SH-SY5Y (cell line): ENCODE measurements at regions not wholly inside any gene's neighbourhood (a gene's known extent, or its start where the extent isn't known, plus 50 kb on each side); places are given as distances from the start of the nearest gene placed in this dataset.

Experiments used
- GATA2 ChIP-seq: IDR thresholded peaks from 2 replicates; pipeline ENCODE4 v1.6.1; 2011; ENCODE audit warnings: mild to moderate bottlenecking, low read depth, low read length
- GATA3 ChIP-seq: IDR thresholded peaks from 2 replicates; pipeline ENCODE4 v1.6.1; 2011; ENCODE audit warnings: low read depth, mild to moderate bottlenecking, low read length, moderate library complexity

- TF ChIP-seq GATA2: no peak
- TF ChIP-seq GATA3: no peak
Measured at GRCh38 chr11:97641988-97642387, 1252.2 kb downstream of the JRKL start.
